ENCODE measurements at regions not wholly inside any gene's neighbourhood (a gene's known extent, or its start where the extent isn't known, plus 50 kb on each side); places are given as distances from the start of the nearest gene placed in this dataset.

GRCh38 chr13:53417601-53418000, 389.0 kb downstream of the OLFM4 start:
- Histone ChIP-seq H3K4me3 (no peak overlapping the region), H3K9me3 (no peaks in the 10 kb centered on the region), H3K27ac (no peak overlapping the region), H3K27me3 (replicated peaks; ENCODE audit: insufficient read depth) (no peaks in the 10 kb centered on the region), H3K36me3 (no peaks in the 10 kb centered on the region), H3K4me1 (replicated peaks) (no peaks in the 10 kb centered on the region)
- no peak for DNase-seq (ENCODE audit: low spot score)
- intact Hi-C loops (cut with DNase I): no loop called here
- TF ChIP-seq CTCF (IDR thresholded peaks at IDR 0.05) (no peak), POLR2AphosphoS5 (IDR thresholded peaks at IDR 0.05) (no peak), POLR2A (IDR thresholded peaks at IDR 0.05) (no peak)

- H3K4me3 ChIP-seq: no peak overlapping the region
- no peak for DNase-seq (ENCODE audit: low spot score)
- TF ChIP-seq CTCF (IDR thresholded peaks at IDR 0.05) (no peak), POLR2AphosphoS5 (IDR thresholded peaks at IDR 0.05) (no peak), POLR2A (IDR thresholded peaks at IDR 0.05) (no peak)
- H3K4me1 ChIP-seq (replicated peaks): no peaks in the 10 kb centered on the region
- no peaks in the 10 kb centered on the region for H3K36me3 ChIP-seq
- WGBS: 93% methylated on average over 1 of the region's 1 CpG
- H3K27ac ChIP-seq: no peak overlapping the region
- no peaks in the 10 kb centered on the region for H3K27me3 ChIP-seq (replicated peaks; ENCODE audit: insufficient read depth)
- H3K9me3 ChIP-seq: no peaks in the 10 kb centered on the region
- intact Hi-C loops (cut with DNase I): no loop called here
Measured at GRCh38 chr13:53422415-53422814, 393.8 kb downstream of the OLFM4 start.

GRCh38 chr13:53436396-53436795, 407.8 kb downstream of the OLFM4 start:
- WGBS: 37% methylated on average over 3 of the region's 3 CpGs
- Histone ChIP-seq H3K27ac (no peak overlapping the region), H3K27me3 (replicated peaks; ENCODE audit: insufficient read depth) (no peaks in the 10 kb centered on the region), H3K36me3 (no peaks in the 10 kb centered on the region), H3K9me3 (no peaks in the 10 kb centered on the region), H3K4me3 (no peak overlapping the region), H3K4me1 (replicated peaks) (no peaks in the 10 kb centered on the region)
- intact Hi-C loops (cut with DNase I): no loop called here
- TF ChIP-seq CTCF (IDR thresholded peaks at IDR 0.05) (no peak), POLR2AphosphoS5 (IDR thresholded peaks at IDR 0.05) (no peak), POLR2A (IDR thresholded peaks at IDR 0.05) (no peak)
- no peak for DNase-seq (ENCODE audit: low spot score)

- DNase-seq (ENCODE audit: low spot score): no peak
- Histone ChIP-seq H3K36me3 (no peaks in the 10 kb centered on the region), H3K27ac (no peak overlapping the region), H3K27me3 (replicated peaks; ENCODE audit: insufficient read depth) (no peaks in the 10 kb centered on the region), H3K4me3 (no peak overlapping the region), H3K4me1 (replicated peaks) (no peaks in the 10 kb centered on the region), H3K9me3 (no peaks in the 10 kb centered on the region)
- TF ChIP-seq POLR2AphosphoS5 (IDR thresholded peaks at IDR 0.05) (no peak), POLR2A (IDR thresholded peaks at IDR 0.05) (no peak), CTCF (IDR thresholded peaks at IDR 0.05) (no peak)
- 97% methylated on average over 11 of the region's 20 CpGs for WGBS
- intact Hi-C loops (cut with DNase I): no loop called here
Measured at GRCh38 chr13:53439439-53440225, 411.0 kb downstream of the OLFM4 start.

GRCh38 chr13:53442979-53443378, 414.4 kb downstream of the OLFM4 start:
- DNase-seq (ENCODE audit: low spot score): no peak
- TF ChIP-seq POLR2AphosphoS5 (IDR thresholded peaks at IDR 0.05) (no peak), CTCF (IDR thresholded peaks at IDR 0.05) (no peak), POLR2A (IDR thresholded peaks at IDR 0.05) (no peak)
- H3K27ac ChIP-seq: no peak overlapping the region
- H3K36me3 ChIP-seq: no peaks in the 10 kb centered on the region
- no peaks in the 10 kb centered on the region for H3K9me3 ChIP-seq
- no peaks in the 10 kb centered on the region for H3K27me3 ChIP-seq (replicated peaks; ENCODE audit: insufficient read depth)
- H3K4me1 ChIP-seq (replicated peaks): peaks cover 4% of the 10 kb centered on the region
- 96% methylated on average over 5 of the region's 5 CpGs for WGBS
- no peak overlapping the region for H3K4me3 ChIP-seq
- intact Hi-C loops (cut with DNase I): no loop called here
